GM18868 (cell line): ENCODE measurements at regions not wholly inside any gene's neighbourhood (a gene's known extent, or its start where the extent isn't known, plus 50 kb on each side); places are given as distances from the start of the nearest gene placed in this dataset.

ENCODE experiments used
- ATAC-seq: cut with Tn5 transposase; IDR thresholded peaks from one replicate; pipeline ENCODE4 v1.9.1; 2021; ENCODE audit warnings: mild to moderate bottlenecking, moderate library complexity; ENCODE audit not compliant: unreplicated experiment

- no peak for ATAC-seq
These were observed 157.3 kb downstream of the TBXT start for GRCh38 chr6:166010136-166010960.

DNA sequence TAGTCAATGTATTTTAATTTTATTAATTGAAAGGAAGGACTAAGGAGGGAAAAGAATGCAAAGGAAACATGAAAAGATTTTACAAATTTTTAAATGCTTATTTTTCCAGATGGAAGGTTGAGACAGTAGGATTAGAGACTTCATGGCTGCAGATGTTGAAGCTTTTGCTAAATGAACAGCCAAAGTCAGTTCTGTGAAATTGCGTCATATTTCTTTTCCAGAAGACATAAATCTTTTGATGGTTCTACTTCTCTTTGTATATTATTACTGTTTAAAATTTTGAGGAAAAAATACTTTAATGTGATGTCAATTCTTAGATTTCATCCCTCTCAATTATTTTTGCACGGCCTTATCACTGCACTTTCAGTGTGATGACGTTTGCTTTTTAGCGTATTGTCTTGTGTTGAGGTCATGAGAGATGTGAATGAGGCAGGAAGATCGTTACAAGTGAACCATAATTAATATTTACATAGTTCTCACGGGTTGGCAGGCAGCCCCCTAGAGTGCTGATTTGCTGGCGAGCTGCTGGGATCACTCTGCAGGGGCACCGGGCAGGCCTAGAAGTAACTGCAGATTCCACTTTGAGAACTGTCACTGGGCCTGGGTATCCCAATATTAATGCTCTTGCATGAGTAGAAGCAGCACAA lies 158.1 kb downstream of the TBXT start:
- ATAC-seq = no peak

GRCh38 chr6:166008441-166009369 lies 158.9 kb downstream of the TBXT start:
- ATAC-seq = no peak

GRCh38 chr6:166007349-166008263 lies 160.0 kb downstream of the TBXT start:
- ATAC-seq = no peak

GRCh38 chr6:166006900-166007301 lies 160.8 kb downstream of the TBXT start:
- no peak for ATAC-seq

DNA sequence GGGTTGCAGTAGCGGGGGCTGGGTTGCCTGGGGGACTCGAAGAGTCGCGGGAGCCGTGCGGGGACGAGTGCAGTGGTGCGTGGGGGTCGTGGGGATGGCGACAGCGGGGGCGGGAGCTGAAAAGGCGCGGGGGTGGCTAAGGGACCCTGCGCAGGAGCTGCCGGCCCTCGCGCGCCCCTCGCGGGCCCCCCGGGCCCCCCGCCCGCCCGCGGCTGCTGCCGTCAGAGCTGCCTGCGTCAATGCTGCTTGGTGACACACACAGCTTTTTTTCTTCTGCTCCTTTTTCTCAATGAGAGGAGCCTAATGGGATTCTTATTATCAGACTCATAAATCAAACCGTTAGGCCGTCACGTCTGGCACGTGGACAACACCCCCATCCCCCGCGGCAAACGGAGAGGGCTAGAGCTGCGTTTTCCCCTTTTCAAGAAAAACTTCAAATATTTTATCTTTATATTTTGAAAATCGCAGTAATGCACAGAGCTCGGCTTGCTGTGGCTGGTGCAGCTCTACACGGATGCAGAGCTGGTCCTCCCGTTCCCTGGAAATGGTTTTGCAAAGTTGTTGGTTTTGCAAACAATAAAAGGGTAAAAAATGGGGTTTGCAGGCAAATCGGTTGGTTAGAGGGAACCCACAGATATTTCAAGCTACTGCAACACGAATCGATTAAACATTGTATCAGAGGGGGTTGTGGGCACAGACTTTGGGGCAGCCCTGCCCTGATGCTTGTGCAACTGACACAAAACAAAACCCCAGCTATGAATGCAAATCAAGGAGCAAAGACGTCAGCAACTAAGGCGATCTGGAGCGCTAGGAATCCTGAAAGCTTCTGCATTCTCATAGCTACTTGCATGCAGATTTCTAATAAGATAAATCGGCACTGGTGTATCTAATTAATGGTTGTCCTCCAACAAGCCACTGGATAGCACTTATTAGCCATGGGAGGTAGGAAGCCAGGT lies 161.4 kb downstream of the TBXT start:
- ATAC-seq = no peak

GRCh38 chr6:166005401-166005943 lies 162.2 kb downstream of the TBXT start:
- ATAC-seq = no peak

DNA sequence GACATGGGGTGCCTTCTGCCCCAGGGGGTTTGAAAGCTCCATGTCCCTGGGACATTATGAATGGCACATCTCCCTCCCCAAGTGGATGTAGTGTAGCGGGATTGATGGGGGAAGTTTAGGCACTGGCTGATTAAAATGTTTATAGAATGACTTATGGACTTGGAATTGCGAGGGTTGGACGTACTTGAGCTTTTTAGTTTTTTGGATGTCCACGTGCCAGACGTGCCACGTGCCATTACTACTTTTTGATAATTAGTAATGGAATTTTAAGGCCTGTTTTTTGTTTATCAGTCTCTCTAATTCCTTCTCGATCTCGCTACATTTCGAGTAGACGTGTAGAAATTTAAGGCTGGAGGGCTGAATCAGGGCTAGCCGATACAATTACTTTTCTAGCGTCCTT lies 162.8 kb downstream of the TBXT start:
- no peak for ATAC-seq

DNA sequence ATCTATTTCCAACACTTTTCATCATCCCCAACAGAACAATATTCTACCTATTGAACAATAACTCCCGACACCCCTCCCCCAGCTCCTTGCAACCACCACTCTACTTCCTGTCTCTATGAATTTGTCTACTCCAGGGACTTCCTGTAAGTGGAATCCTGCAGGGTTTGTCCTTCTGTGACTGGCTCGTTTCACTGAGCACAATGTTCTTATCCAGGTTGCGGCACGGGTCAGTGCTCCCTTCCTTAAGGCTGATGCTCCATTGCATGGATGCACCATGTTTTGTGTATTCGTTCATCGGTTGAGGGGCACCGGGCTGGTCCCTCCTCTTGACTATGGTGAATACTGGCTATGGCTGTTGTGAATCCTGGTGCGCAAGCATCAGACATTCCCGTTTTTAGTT lies 163.2 kb downstream of the TBXT start:
- no peak for ATAC-seq

- no peak for ATAC-seq
These were observed 164.1 kb downstream of the TBXT start for GRCh38 chr6:166003569-166003968.

DNA sequence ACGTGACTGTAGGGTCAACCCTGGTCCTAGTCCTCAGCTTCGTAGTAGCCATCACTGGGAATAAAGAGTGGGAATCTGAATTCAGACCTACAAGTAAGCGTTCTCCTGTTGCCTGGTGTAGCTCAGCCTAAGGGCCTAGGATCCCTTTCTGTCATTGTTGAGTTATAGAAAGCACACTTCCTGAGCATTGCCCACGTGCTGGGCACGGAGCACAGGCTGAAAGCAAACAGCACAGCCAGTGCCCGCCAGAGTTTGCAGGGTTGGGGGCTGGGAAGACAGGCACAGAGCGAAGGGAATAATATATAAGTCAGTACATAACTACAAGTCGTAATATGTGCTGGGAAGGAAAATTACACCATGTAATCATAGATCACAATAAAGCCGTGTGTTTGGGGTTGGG lies 166.3 kb downstream of the TBXT start:
- ATAC-seq = no peak

GRCh38 chr6:165999279-165999678 lies 168.4 kb downstream of the TBXT start:
- ATAC-seq = no peak

GRCh38 chr6:165998072-165998471 lies 169.6 kb downstream of the TBXT start:
- ATAC-seq = no peak

DNA sequence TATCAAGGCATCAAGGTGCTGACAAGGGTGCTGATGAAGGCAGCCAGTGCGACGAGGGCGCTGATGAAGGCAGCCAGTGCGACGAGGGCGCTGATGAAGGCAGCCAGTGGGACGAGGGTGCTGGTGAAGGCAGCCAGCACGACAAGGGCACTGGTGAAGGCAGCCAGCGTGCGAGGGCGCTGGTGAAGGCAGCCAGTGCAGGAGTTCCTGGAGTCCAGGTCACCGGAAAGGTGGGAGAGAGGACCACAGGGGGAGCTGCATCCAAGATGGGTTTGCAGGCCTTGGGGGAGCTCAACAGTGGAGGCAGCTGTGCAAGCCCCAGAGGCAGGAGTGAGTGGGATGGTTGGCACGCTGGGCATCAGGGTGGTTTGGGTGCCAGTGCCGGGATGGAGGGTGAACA lies 176.3 kb downstream of the TBXT start:
- no peak for ATAC-seq

- ATAC-seq = no peak
These were observed 177.4 kb downstream of the TBXT start for GRCh38 chr6:165990216-165990615.

DNA sequence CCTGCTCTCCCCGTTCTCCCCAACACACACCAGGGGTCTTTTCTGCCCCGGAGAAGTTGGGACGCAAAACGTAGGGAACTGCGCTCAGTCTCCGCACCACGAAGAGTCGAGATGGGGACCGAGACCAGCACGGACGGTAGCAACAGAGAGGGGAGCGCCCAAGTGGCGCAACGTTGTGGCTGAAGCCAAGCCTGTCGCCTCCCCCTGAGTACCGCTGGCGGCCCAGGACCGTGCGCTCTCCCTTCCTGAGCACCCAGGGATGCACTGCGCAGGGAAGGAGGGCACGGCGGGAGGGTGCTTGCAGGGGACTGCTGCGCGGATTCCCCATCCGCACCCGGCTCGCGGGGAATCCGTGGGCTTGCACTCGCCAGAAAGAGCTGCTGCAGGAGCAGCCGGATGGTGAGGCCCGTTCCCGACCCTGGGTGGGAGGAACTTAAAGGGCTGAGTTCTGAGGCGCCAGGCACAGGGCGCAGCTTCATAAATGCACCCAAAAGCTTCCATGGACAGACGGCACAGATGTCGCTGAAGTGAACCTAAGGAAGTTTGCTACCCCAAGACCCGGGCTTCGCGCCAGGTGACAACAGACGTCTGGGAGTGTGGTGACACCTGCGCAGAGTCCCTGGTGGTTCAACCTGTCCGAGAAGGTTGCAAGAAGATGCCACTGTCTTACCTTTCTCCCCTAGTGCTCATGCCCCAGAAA lies 178.7 kb downstream of the TBXT start:
- ATAC-seq = no peak

DNA sequence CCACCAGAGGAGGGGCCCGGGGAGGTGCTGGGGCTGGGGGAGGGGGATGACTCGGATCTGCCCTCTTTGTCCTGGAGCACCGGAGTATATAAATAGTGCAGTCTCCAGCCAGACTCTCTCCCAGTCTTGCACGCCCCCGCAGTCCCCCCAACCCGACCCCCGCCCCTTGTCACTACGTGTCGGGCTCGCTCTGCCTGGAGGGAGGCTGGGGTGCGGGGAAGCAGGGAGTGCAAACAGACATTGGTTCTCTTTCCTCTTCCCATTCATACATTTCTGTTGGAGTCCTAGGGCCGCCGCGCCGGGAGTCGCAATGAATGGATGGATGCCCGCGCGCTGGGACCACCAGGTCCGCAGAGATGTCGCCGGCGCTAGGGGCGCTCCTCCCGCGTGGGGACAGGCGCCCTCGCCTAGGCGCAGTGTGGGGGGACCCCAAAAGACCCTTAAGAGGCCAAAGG lies 179.3 kb downstream of the TBXT start:
- no peak for ATAC-seq
